SK-N-SH (cell line): ENCODE measurements at regions not wholly inside any gene's neighbourhood (a gene's known extent, or its start where the extent isn't known, plus 50 kb on each side); places are given as distances from the start of the nearest gene placed in this dataset.

Experiments
- CTCF ChIA-PET: fragments of 300-600, 350-600 bp; formaldehyde crosslinking; extraction: SDS; loops from one replicate; lab custom pipeline; 2021; lab: Yijun Ruan, JAX
- POLR2A ChIA-PET: fragments of 350-600 bp; sonication (Branson Sonifier 250); formaldehyde crosslinking; extraction: SDS; loops from one replicate; lab custom pipeline; 2020; ENCODE audit warnings: antibody characterized with exemption, inconsistent platforms; lab: Yijun Ruan, JAX
- DNase-seq: peaks from one replicate; pipeline ENCODE4 v3.0.0; 2012
- H2AFZ ChIP-seq: fragments of 200-600 bp; sonication (generic); 2 replicates; pipeline ENCODE4 v1.8.1; 2016; ENCODE audit warnings: antibody characterized with exemption, mild to moderate bottlenecking, low read depth
- H3F3A ChIP-seq: fragments of 200-600 bp; sonication (generic); replicated peaks from 2 replicates; pipeline ENCODE3; 2016; ENCODE audit warnings: antibody characterized with exemption, mild to moderate bottlenecking; ENCODE audit not compliant: insufficient read depth
- H3K27ac ChIP-seq, 2 experiments: fragments of 200-500 bp in 1 of 2; fragments of 200-600 bp in 1 of 2; sonication (Bioruptor generic) in 1 of 2; sonication (generic), shearing (Covaris generic) in 1 of 2; 2 replicates each; pipeline versions ENCODE4 v1.5.1 to v1.6.1; 2014 to 2016; ENCODE audit warnings: low read depth in 2 of 2, inconsistent platforms in 1 of 2, low read length in 1 of 2, mild to moderate bottlenecking in 1 of 2, mixed read lengths in 1 of 2
- H3K27me3 ChIP-seq: fragments of 200-600 bp; sonication (generic), shearing (Covaris generic); 2 replicates; pipeline ENCODE4 v1.6.1; 2016; ENCODE audit warnings: mixed run types; ENCODE audit not compliant: insufficient read depth
- H3K36me3 ChIP-seq, 2 experiments: fragments of 200-500 bp in 1 of 2; fragments of 200-600 bp in 1 of 2; sonication (Bioruptor generic) in 1 of 2; sonication (generic) in 1 of 2; replicated peaks in 1 of 2; 2 replicates each; pipeline versions ENCODE3 to v1.5.1; 2014 to 2016; ENCODE audit warnings: low read length in 1 of 2, mild to moderate bottlenecking in 1 of 2; ENCODE audit not compliant: insufficient read depth in 2 of 2, control insufficient read depth in 1 of 2
- H3K4me1 ChIP-seq, 2 experiments: fragments of 200-500 bp in 1 of 2; fragments of 200-600 bp in 1 of 2; sonication (Bioruptor generic) in 1 of 2; sonication (generic), shearing (Covaris generic) in 1 of 2; 2 replicates each; pipeline versions ENCODE4 v1.5.1 to v1.6.1; 2014 to 2016; ENCODE audit warnings: low read depth in 1 of 2, low read length in 1 of 2, mixed run types in 1 of 2; ENCODE audit not compliant: insufficient read depth in 2 of 2, control insufficient read depth in 1 of 2
- H3K4me2 ChIP-seq: fragments of 200-600 bp; sonication (generic), shearing (Covaris generic); 2 replicates; pipeline ENCODE4 v1.6.1; 2017; ENCODE audit warnings: mixed run types
- H3K4me3 ChIP-seq, 2 experiments: fragments of 200-500 bp in 1 of 2; fragments of 200-600 bp in 1 of 2; sonication (Bioruptor generic) in 1 of 2; sonication (generic), shearing (Covaris generic) in 1 of 2; 2 replicates each; pipeline versions ENCODE4 v1.5.1 to v1.8.1; 2014 to 2016; ENCODE audit warnings: low read depth in 2 of 2, inconsistent platforms in 1 of 2, low read length in 1 of 2, mild to moderate bottlenecking in 1 of 2, mixed read lengths in 1 of 2, moderate library complexity in 1 of 2
- H3K79me2 ChIP-seq: fragments of 200-600 bp; sonication (generic); 2 replicates; pipeline ENCODE4 v1.8.1; 2017; ENCODE audit warnings: mild to moderate bottlenecking; ENCODE audit not compliant: insufficient read depth
- H3K9ac ChIP-seq: fragments of 200-600 bp; sonication (generic); 2 replicates; pipeline ENCODE4 v1.6.1; 2017; ENCODE audit warnings: mixed run types
- H3K9me2 ChIP-seq: fragments of 200-600 bp; sonication (generic); 2 replicates; pipeline ENCODE4 v1.6.1; 2017; ENCODE audit warnings: mixed run types
- H3K9me3 ChIP-seq: fragments of 200-600 bp; sonication (generic); 2 replicates; pipeline ENCODE4 v1.6.1; 2017; ENCODE audit warnings: mixed run types, mild to moderate bottlenecking, moderate library complexity
- H4K20me1 ChIP-seq: fragments of 200-600 bp; sonication (generic); 2 replicates; pipeline ENCODE4 v1.6.1; 2017; ENCODE audit warnings: mild to moderate bottlenecking, mixed run types; ENCODE audit not compliant: insufficient read depth
- EP300 ChIP-seq, 2 experiments: IDR thresholded peaks; 2 replicates each; pipeline versions ENCODE4 v1.4.0 to v1.6.1; 2012; ENCODE audit warnings: borderline replicate concordance in 1 of 2, low read depth in 1 of 2, low read length in 1 of 2
- EZH2phosphoT487 ChIP-seq: fragments of 200-600 bp; sonication (generic); IDR thresholded peaks from 2 replicates; pipeline ENCODE4 v1.6.1; 2017; ENCODE audit warnings: low read depth, mixed run types, mild to moderate bottlenecking, antibody characterized with exemption, moderate library complexity, borderline replicate concordance
- GABPA ChIP-seq: IDR thresholded peaks from 2 replicates; pipeline ENCODE4 v1.4.0; 2012; ENCODE audit warnings: low read depth, mild to moderate bottlenecking
- GATA2 ChIP-seq: sonication (generic); formaldehyde crosslinking; IDR thresholded peaks from 2 replicates; pipeline ENCODE4 v1.5.0; 2020; ENCODE audit warnings: mild to moderate bottlenecking, missing genetic modification reagents
- JUND ChIP-seq: IDR thresholded peaks from 2 replicates; pipeline ENCODE4 v1.4.0; 2012
- MEF2A ChIP-seq: IDR thresholded peaks from 2 replicates; pipeline ENCODE4 v1.4.0; 2012; ENCODE audit warnings: low read depth, borderline replicate concordance
- MXI1 ChIP-seq: IDR thresholded peaks from 2 replicates; pipeline ENCODE4 v1.6.1; 2012; ENCODE audit warnings: mild to moderate bottlenecking, low read depth, low read length, improper control_type of control experiment
- NFIC ChIP-seq: IDR thresholded peaks from 2 replicates; pipeline ENCODE4 v1.4.0; 2012; ENCODE audit warnings: borderline replicate concordance
- NRF1 ChIP-seq: IDR thresholded peaks from 2 replicates; pipeline ENCODE4 v1.6.1; 2012; ENCODE audit warnings: low read depth, mild to moderate bottlenecking, low read length
- PBX3 ChIP-seq: IDR thresholded peaks from 2 replicates; pipeline ENCODE4; 2012
- POLR2AphosphoS5 ChIP-seq: IDR thresholded peaks from 2 replicates; pipeline ENCODE4 v1.6.1; 2012; ENCODE audit warnings: low read depth, low read length
- RAD21 ChIP-seq: IDR thresholded peaks from 2 replicates; pipeline ENCODE4 v1.6.1; 2012; ENCODE audit warnings: mild to moderate bottlenecking, low read length
- REST ChIP-seq: IDR thresholded peaks from 2 replicates; pipeline ENCODE4 v1.6.1; 2012; ENCODE audit warnings: mild to moderate bottlenecking, low read depth, low read length, moderate library complexity
- RFX5 ChIP-seq: IDR thresholded peaks from 2 replicates; pipeline ENCODE4 v1.6.1; 2012; ENCODE audit warnings: mild to moderate bottlenecking, improper control_type of control experiment, low read length
- RXRA ChIP-seq: IDR thresholded peaks from 2 replicates; pipeline ENCODE4 v1.4.0; 2012; ENCODE audit warnings: low read depth, mild to moderate bottlenecking, borderline replicate concordance
- TCF12 ChIP-seq: IDR thresholded peaks from 2 replicates; pipeline ENCODE4 v1.4.0; 2012
- TEAD4 ChIP-seq: IDR thresholded peaks from 2 replicates; pipeline ENCODE4 v1.4.0; 2012; ENCODE audit warnings: mild to moderate bottlenecking, borderline replicate concordance; ENCODE audit not compliant: insufficient read depth
- USF1 ChIP-seq: IDR thresholded peaks from 2 replicates; pipeline ENCODE4 v1.4.0; 2012; ENCODE audit warnings: low read depth, borderline replicate concordance
- USF2 ChIP-seq: fragments of 150-350 bp; IDR thresholded peaks from 2 replicates; pipeline ENCODE4 v1.6.1; 2017; ENCODE audit warnings: antibody characterized with exemption, low read length, low read depth, borderline replicate concordance
- YY1 ChIP-seq: IDR thresholded peaks from 2 replicates; pipeline ENCODE4 v1.4.0; 2012; ENCODE audit warnings: low read depth, mild to moderate bottlenecking
- whole genome bisulfite sequencing: methylation state at CpG from one replicate; pipeline ENCODE4 v1.1.6; 2017; ENCODE audit warnings: low lambda C conversion rate; 5-methylcytosine and 5-hydroxymethylcytosine counted together

- H3K27me3 ChIP-seq, result no peaks in the 10 kb centered on the region
- H3K27ac ChIP-seq, result no peak overlapping the region
- no peaks in the 10 kb centered on the region for H4K20me1 ChIP-seq
- no peaks in the 10 kb centered on the region for H3F3A ChIP-seq
- no peaks in the 10 kb centered on the region for H3K36me3 ChIP-seq
- H3K4me2 ChIP-seq, result no peak overlapping the region
- no peak for DNase-seq
- H3K9me2 ChIP-seq, result peaks cover 4% of the 10 kb centered on the region; the same call in 1 of the 2 replicates
- CTCF ChIA-PET, result no interaction called here
- H3K9me3 ChIP-seq, result peaks cover 16% of the 10 kb centered on the region
- POLR2A ChIA-PET, result no interaction called here
- H2AFZ ChIP-seq, result no peak overlapping the region
- H3K9ac ChIP-seq, result no peak overlapping the region
- 12% methylated on average over 1 of the region's 1 CpG for WGBS
- TF ChIP-seq NFIC (no peak), MXI1 (no peak)
- no peaks in the 10 kb centered on the region for H3K4me1 ChIP-seq
- H3K4me3 ChIP-seq, result no peak overlapping the region
- no peaks in the 10 kb centered on the region for H3K79me2 ChIP-seq
Measured at GRCh38 chr7:136470179-136470578, 398.3 kb upstream of the CHRM2 start.

GRCh38 chr7:136452949-136453348, 415.5 kb upstream of the CHRM2 start:
- H3K9me3 ChIP-seq, result peaks cover 7% of the 10 kb centered on the region; the same call in 1 of the 2 replicates
- H3K27ac ChIP-seq, result no peak overlapping the region
- no peak overlapping the region for H2AFZ ChIP-seq
- H3K9me2 ChIP-seq, result no peaks in the 10 kb centered on the region
- no peak overlapping the region for H3K4me2 ChIP-seq
- H3K9ac ChIP-seq, result no peak overlapping the region
- H3K27me3 ChIP-seq, result no peaks in the 10 kb centered on the region
- ChIA-PET CTCF (no interaction called here), POLR2A (no interaction called here)
- no peaks in the 10 kb centered on the region for H3K79me2 ChIP-seq
- no peak for TF ChIP-seq NFIC
- TF ChIP-seq REST, result no peak
- TF ChIP-seq RFX5, result no peak
- no peak for TF ChIP-seq GABPA
- TF ChIP-seq USF2, result no peak
- no peak for TF ChIP-seq JUND
- TF ChIP-seq PBX3, result no peak
- no peak for TF ChIP-seq MEF2A
- TF ChIP-seq USF1, result no peak
- no peak for TF ChIP-seq NRF1
- no peak for TF ChIP-seq EZH2phosphoT487
- TF ChIP-seq GATA2, result no peak
- TF ChIP-seq EP300 (IDR thresholded peaks at IDR 0.05; ENCODE audit: borderline replicate concordance in 1 of 2, low read depth in 1 of 2, low read length in 1 of 2), result no peak
- no peak for TF ChIP-seq TCF12
- TF ChIP-seq RAD21, result no peak
- TF ChIP-seq TEAD4, result no peak
- no peak for TF ChIP-seq YY1
- TF ChIP-seq RXRA, result no peak
- no peak for TF ChIP-seq POLR2AphosphoS5
- TF ChIP-seq MXI1, result no peak
- H3F3A ChIP-seq, result no peaks in the 10 kb centered on the region
- H3K4me3 ChIP-seq, result no peak overlapping the region
- no peaks in the 10 kb centered on the region for H3K4me1 ChIP-seq
- 42% methylated on average over 3 of the region's 3 CpGs for WGBS
- no peak for DNase-seq
- H3K36me3 ChIP-seq, result no peaks in the 10 kb centered on the region
- no peaks in the 10 kb centered on the region for H4K20me1 ChIP-seq
